ENCODE measurements at regions not wholly inside any gene's neighbourhood (a gene's known extent, or its start where the extent isn't known, plus 50 kb on each side); places are given as distances from the start of the nearest gene placed in this dataset.

- Histone ChIP-seq H3K9me3 (no peaks in the 10 kb centered on the region), H3K4me1 (no peaks in the 10 kb centered on the region), H3K4me3 (ENCODE audit: low read depth, low read length) (no peak overlapping the region), H3K36me3 (no peaks in the 10 kb centered on the region), H3K27me3 (no peaks in the 10 kb centered on the region)
- TF ChIP-seq, protein P1, sequence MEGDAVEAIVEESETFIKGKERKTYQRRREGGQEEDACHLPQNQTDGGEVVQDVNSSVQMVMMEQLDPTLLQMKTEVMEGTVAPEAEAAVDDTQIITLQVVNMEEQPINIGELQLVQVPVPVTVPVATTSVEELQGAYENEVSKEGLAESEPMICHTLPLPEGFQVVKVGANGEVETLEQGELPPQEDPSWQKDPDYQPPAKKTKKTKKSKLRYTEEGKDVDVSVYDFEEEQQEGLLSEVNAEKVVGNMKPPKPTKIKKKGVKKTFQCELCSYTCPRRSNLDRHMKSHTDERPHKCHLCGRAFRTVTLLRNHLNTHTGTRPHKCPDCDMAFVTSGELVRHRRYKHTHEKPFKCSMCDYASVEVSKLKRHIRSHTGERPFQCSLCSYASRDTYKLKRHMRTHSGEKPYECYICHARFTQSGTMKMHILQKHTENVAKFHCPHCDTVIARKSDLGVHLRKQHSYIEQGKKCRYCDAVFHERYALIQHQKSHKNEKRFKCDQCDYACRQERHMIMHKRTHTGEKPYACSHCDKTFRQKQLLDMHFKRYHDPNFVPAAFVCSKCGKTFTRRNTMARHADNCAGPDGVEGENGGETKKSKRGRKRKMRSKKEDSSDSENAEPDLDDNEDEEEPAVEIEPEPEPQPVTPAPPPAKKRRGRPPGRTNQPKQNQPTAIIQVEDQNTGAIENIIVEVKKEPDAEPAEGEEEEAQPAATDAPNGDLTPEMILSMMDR (IDR thresholded peaks at IDR 0.05; ENCODE audit: low read depth, low read length), result no peak
- DNase-seq, result no peak
Observed at GRCh38 chr4:34271479-34272355, 1972.6 kb downstream of the ARAP2 start.

GRCh38 chr4:34279011-34279410, 1965.3 kb downstream of the ARAP2 start:
- DNase-seq, result no peak
- no peak overlapping the region for H3K4me3 ChIP-seq (ENCODE audit: low read depth, low read length)
- TF ChIP-seq, protein P1 (IDR thresholded peaks at IDR 0.05; ENCODE audit: low read depth, low read length), result no peak
- no peaks in the 10 kb centered on the region for H3K9me3 ChIP-seq
- no peaks in the 10 kb centered on the region for H3K27me3 ChIP-seq
- no peaks in the 10 kb centered on the region for H3K4me1 ChIP-seq
- H3K36me3 ChIP-seq, result no peaks in the 10 kb centered on the region

GRCh38 chr4:34280131-34280530, 1964.2 kb downstream of the ARAP2 start:
- Histone ChIP-seq H3K4me3 (ENCODE audit: low read depth, low read length) (no peak overlapping the region), H3K36me3 (no peaks in the 10 kb centered on the region), H3K27me3 (no peaks in the 10 kb centered on the region), H3K4me1 (no peaks in the 10 kb centered on the region), H3K9me3 (no peaks in the 10 kb centered on the region)
- TF ChIP-seq, protein P1 (IDR thresholded peaks at IDR 0.05; ENCODE audit: low read depth, low read length), result no peak
- no peak for DNase-seq

- Histone ChIP-seq H3K4me1 (no peaks in the 10 kb centered on the region), H3K4me3 (ENCODE audit: low read depth, low read length) (no peak overlapping the region), H3K9me3 (no peaks in the 10 kb centered on the region), H3K27me3 (no peaks in the 10 kb centered on the region), H3K36me3 (no peaks in the 10 kb centered on the region)
- TF ChIP-seq, protein P1 (IDR thresholded peaks at IDR 0.05; ENCODE audit: low read depth, low read length), result no peak
- no peak for DNase-seq
Observed at GRCh38 chr4:34281826-34282225, 1962.5 kb downstream of the ARAP2 start.

DNA sequence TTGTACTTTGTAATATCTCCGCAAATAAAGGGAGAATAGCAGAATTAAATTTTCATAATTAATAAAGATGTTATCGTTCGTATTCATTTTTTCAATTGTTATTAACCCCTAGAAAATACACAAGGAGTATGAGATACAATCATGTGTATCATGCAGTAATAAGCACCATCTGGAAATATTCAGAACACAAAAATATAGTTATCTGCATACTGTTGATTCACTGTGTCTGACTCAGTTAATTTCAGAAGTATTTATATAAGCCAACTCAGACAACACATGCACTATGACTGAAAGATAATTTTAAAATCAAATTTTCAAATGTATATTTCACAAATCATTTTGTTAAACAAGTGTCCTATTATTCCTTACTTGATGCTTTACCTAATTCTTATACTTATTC, 1954.8 kb downstream of the ARAP2 start:
- Histone ChIP-seq H3K9me3 (no peaks in the 10 kb centered on the region), H3K4me1 (no peaks in the 10 kb centered on the region), H3K27me3 (no peaks in the 10 kb centered on the region), H3K4me3 (ENCODE audit: low read depth, low read length) (no peak overlapping the region), H3K36me3 (no peaks in the 10 kb centered on the region)
- no peak for DNase-seq
- TF ChIP-seq, protein P1 (IDR thresholded peaks at IDR 0.05; ENCODE audit: low read depth, low read length), result no peak

GRCh38 chr4:34289962-34290361, 1954.4 kb downstream of the ARAP2 start:
- Histone ChIP-seq H3K4me3 (ENCODE audit: low read depth, low read length) (no peak overlapping the region), H3K27me3 (no peaks in the 10 kb centered on the region), H3K4me1 (no peaks in the 10 kb centered on the region), H3K9me3 (no peaks in the 10 kb centered on the region), H3K36me3 (no peaks in the 10 kb centered on the region)
- TF ChIP-seq, protein P1 (IDR thresholded peaks at IDR 0.05; ENCODE audit: low read depth, low read length), result no peak
- no peak for DNase-seq

All from BE2C (cell line).